ENCODE measurements at regions not wholly inside any gene's neighbourhood (a gene's known extent, or its start where the extent isn't known, plus 50 kb on each side); places are given as distances from the start of the nearest gene placed in this dataset.

GRCh38 chr3:182242489-182242942, 530.8 kb downstream of the SOX2 start:
- intact Hi-C loops (cut with micrococcal nuclease), result no loop called here
- H3K36me3 ChIP-seq (ENCODE audit: control insufficient read depth in 2 of 3, insufficient read depth in 3 of 3, low read length in 3 of 3), result no peaks in the 10 kb centered on the region
- POLR2A ChIA-PET, result no interaction called here
- no peak overlapping the region for H3K4me3 ChIP-seq (ENCODE audit: low read length)
- H3K27me3 Mint-ChIP-seq, result peaks cover 0 to 5% (median 0%) of the 10 kb centered on the region in 5 donors
- H3K4me1 ChIP-seq (ENCODE audit: control insufficient read depth in 2 of 2, insufficient read depth in 2 of 2, low read length in 2 of 2), result no peaks in the 10 kb centered on the region
- H3K4me1 Mint-ChIP-seq, result peaks cover 0 to 2% (median 0%) of the 10 kb centered on the region in 7 donors
- no peaks in the 10 kb centered on the region for H3K27me3 ChIP-seq (ENCODE audit: control insufficient read depth in 2 of 2, insufficient read depth in 2 of 2, low read length in 2 of 2)
- CTCF ChIA-PET, result no interaction called here
- H3K4me3 Mint-ChIP-seq, result no peak overlapping the region
- no peak overlapping the region for H3K27ac ChIP-seq (ENCODE audit: low read depth, low read length)
- H3K9me3 ChIP-seq (ENCODE audit: control insufficient read depth in 2 of 3, low read length in 3 of 3), result no peaks in the 10 kb centered on the region
- no peak overlapping the region for H3K27ac Mint-ChIP-seq
- H3K9me3 Mint-ChIP-seq, result peaks cover 0 to 10% (median 0%) of the 10 kb centered on the region in 11 donors
- DNase-seq, result no peak
- ATAC-seq, result no peak
- no peaks in the 10 kb centered on the region for H3K36me3 Mint-ChIP-seq

- Histone ChIP-seq H3K36me3 (ENCODE audit: control insufficient read depth in 2 of 3, insufficient read depth in 3 of 3, low read length in 3 of 3) (no peaks in the 10 kb centered on the region), H3K27me3 (ENCODE audit: control insufficient read depth in 2 of 2, insufficient read depth in 2 of 2, low read length in 2 of 2) (no peaks in the 10 kb centered on the region), H3K4me3 (ENCODE audit: low read length) (no peak overlapping the region), H3K4me1 (ENCODE audit: control insufficient read depth in 2 of 2, insufficient read depth in 2 of 2, low read length in 2 of 2) (no peaks in the 10 kb centered on the region), H3K9me3 (ENCODE audit: control insufficient read depth in 2 of 3, low read length in 3 of 3) (no peaks in the 10 kb centered on the region), H3K27ac (ENCODE audit: low read depth, low read length) (no peak overlapping the region)
- ATAC-seq (no peak), DNase-seq (no peak)
- CTCF ChIA-PET, result no interaction called here
- POLR2A ChIA-PET, result no interaction called here
- intact Hi-C loops (cut with micrococcal nuclease), result no loop called here
- no peaks in the 10 kb centered on the region for H3K36me3 Mint-ChIP-seq
- H3K27ac Mint-ChIP-seq, result no peak overlapping the region
- H3K9me3 Mint-ChIP-seq, result peaks cover 0 to 10% (median 0%) of the 10 kb centered on the region in 11 donors
- H3K4me3 Mint-ChIP-seq, result no peak overlapping the region
- H3K27me3 Mint-ChIP-seq, result peaks cover 0 to 5% (median 0%) of the 10 kb centered on the region in 5 donors
- H3K4me1 Mint-ChIP-seq, result peaks cover 0 to 2% (median 0%) of the 10 kb centered on the region in 7 donors
Observed at GRCh38 chr3:182243625-182244024, 531.9 kb downstream of the SOX2 start.

- Mint-ChIP-seq H3K27ac (no peak overlapping the region), H3K9me3 (peaks cover 0 to 10% (median 0%) of the 10 kb centered on the region in 11 donors), H3K4me1 (peaks cover 0 to 2% (median 0%) of the 10 kb centered on the region in 7 donors), H3K36me3 (no peaks in the 10 kb centered on the region), H3K27me3 (peaks cover 0 to 5% (median 0%) of the 10 kb centered on the region in 5 donors), H3K4me3 (no peak overlapping the region)
- Histone ChIP-seq H3K27ac (ENCODE audit: low read depth, low read length) (no peak overlapping the region), H3K4me1 (ENCODE audit: control insufficient read depth in 2 of 2, insufficient read depth in 2 of 2, low read length in 2 of 2) (no peaks in the 10 kb centered on the region), H3K4me3 (ENCODE audit: low read length) (no peak overlapping the region), H3K9me3 (ENCODE audit: control insufficient read depth in 2 of 3, low read length in 3 of 3) (no peaks in the 10 kb centered on the region), H3K36me3 (ENCODE audit: control insufficient read depth in 2 of 3, insufficient read depth in 3 of 3, low read length in 3 of 3) (no peaks in the 10 kb centered on the region), H3K27me3 (ENCODE audit: control insufficient read depth in 2 of 2, insufficient read depth in 2 of 2, low read length in 2 of 2) (no peaks in the 10 kb centered on the region)
- ATAC-seq (no peak), DNase-seq (no peak)
- POLR2A ChIA-PET, result no interaction called here
- intact Hi-C loops (cut with micrococcal nuclease), result no loop called here
- CTCF ChIA-PET, result no interaction called here
Observed at GRCh38 chr3:182244222-182244971, 532.7 kb downstream of the SOX2 start.

- intact Hi-C loops (cut with micrococcal nuclease), result loop anchor here in 1 of 2 donors (5.0 kb wide), 1 partner anchor 437 kb away; no protein-coding TSS in a partner anchor
- CTCF ChIA-PET, result no interaction called here
Observed at GRCh38 chr3:182245059-182245458, 533.3 kb downstream of the SOX2 start.

GRCh38 chr3:182246870-182247269, 535.1 kb downstream of the SOX2 start:
- POLR2A ChIA-PET, result no interaction called here
- H3K9me3 Mint-ChIP-seq, result peaks cover 0 to 10% (median 0%) of the 10 kb centered on the region in 11 donors

More at GRCh38 chr3:182245059-182245458, 533.3 kb downstream of the SOX2 start:
- no peak overlapping the region for H3K4me3 ChIP-seq (ENCODE audit: low read length)
- Mint-ChIP-seq H3K4me3 (no peak overlapping the region), H3K27ac (no peak overlapping the region), H3K4me1 (peaks cover 0 to 2% (median 0%) of the 10 kb centered on the region in 7 donors), H3K36me3 (no peaks in the 10 kb centered on the region), H3K27me3 (peaks cover 0 to 5% (median 0%) of the 10 kb centered on the region in 5 donors), H3K9me3 (peaks cover 0 to 10% (median 0%) of the 10 kb centered on the region in 11 donors)
- no peaks in the 10 kb centered on the region for H3K36me3 ChIP-seq (ENCODE audit: control insufficient read depth in 2 of 3, insufficient read depth in 3 of 3, low read length in 3 of 3)
- H3K27ac ChIP-seq (ENCODE audit: low read depth, low read length), result no peak overlapping the region
- ATAC-seq (no peak), DNase-seq (no peak)
- H3K9me3 ChIP-seq (ENCODE audit: control insufficient read depth in 2 of 3, low read length in 3 of 3), result no peaks in the 10 kb centered on the region
- POLR2A ChIA-PET, result interaction anchor here (0.5 kb wide), 1 partner anchor 9 kb away, joined by 6 read pairs; no protein-coding TSS in a partner anchor
- H3K4me1 ChIP-seq (ENCODE audit: control insufficient read depth in 2 of 2, insufficient read depth in 2 of 2, low read length in 2 of 2), result no peaks in the 10 kb centered on the region
- no peaks in the 10 kb centered on the region for H3K27me3 ChIP-seq (ENCODE audit: control insufficient read depth in 2 of 2, insufficient read depth in 2 of 2, low read length in 2 of 2)

GRCh38 chr3:182248349-182248880, 536.7 kb downstream of the SOX2 start:
- ATAC-seq, result no peak
- Histone ChIP-seq H3K27me3 (ENCODE audit: control insufficient read depth in 2 of 2, insufficient read depth in 2 of 2, low read length in 2 of 2) (no peaks in the 10 kb centered on the region), H3K27ac (ENCODE audit: low read depth, low read length) (no peak overlapping the region), H3K4me1 (ENCODE audit: control insufficient read depth in 2 of 2, insufficient read depth in 2 of 2, low read length in 2 of 2) (no peaks in the 10 kb centered on the region), H3K4me3 (ENCODE audit: low read length) (no peak overlapping the region), H3K9me3 (ENCODE audit: control insufficient read depth in 2 of 3, low read length in 3 of 3) (no peaks in the 10 kb centered on the region), H3K36me3 (ENCODE audit: control insufficient read depth in 2 of 3, insufficient read depth in 3 of 3, low read length in 3 of 3) (no peaks in the 10 kb centered on the region)
- Mint-ChIP-seq H3K4me1 (peaks cover 0 to 2% (median 0%) of the 10 kb centered on the region in 7 donors), H3K9me3 (peaks cover 0 to 10% (median 0%) of the 10 kb centered on the region in 11 donors), H3K36me3 (no peaks in the 10 kb centered on the region), H3K4me3 (no peak overlapping the region), H3K27me3 (peaks cover 0 to 5% (median 0%) of the 10 kb centered on the region in 5 donors), H3K27ac (no peak overlapping the region)
- DNase-seq, result no peak
- CTCF ChIA-PET, result no interaction called here
- POLR2A ChIA-PET, result no interaction called here
- intact Hi-C loops (cut with micrococcal nuclease), result loop anchor here (1.0 to 5.0 kb wide), 2 partner anchors 434 to 435 kb away; no protein-coding TSS in a partner anchor

More at GRCh38 chr3:182246870-182247269, 535.1 kb downstream of the SOX2 start:
- peaks cover 0 to 2% (median 0%) of the 10 kb centered on the region in 7 donors for H3K4me1 Mint-ChIP-seq
- no peak overlapping the region for H3K4me3 Mint-ChIP-seq
- Histone ChIP-seq H3K36me3 (ENCODE audit: control insufficient read depth in 2 of 3, insufficient read depth in 3 of 3, low read length in 3 of 3) (no peaks in the 10 kb centered on the region), H3K27me3 (ENCODE audit: control insufficient read depth in 2 of 2, insufficient read depth in 2 of 2, low read length in 2 of 2) (no peaks in the 10 kb centered on the region), H3K27ac (ENCODE audit: low read depth, low read length) (no peak overlapping the region), H3K4me3 (ENCODE audit: low read length) (no peak overlapping the region), H3K4me1 (ENCODE audit: control insufficient read depth in 2 of 2, insufficient read depth in 2 of 2, low read length in 2 of 2) (no peaks in the 10 kb centered on the region), H3K9me3 (ENCODE audit: control insufficient read depth in 2 of 3, low read length in 3 of 3) (no peaks in the 10 kb centered on the region)
- H3K27me3 Mint-ChIP-seq, result peaks cover 0 to 5% (median 0%) of the 10 kb centered on the region in 5 donors
- ATAC-seq (peak; percentile 51), DNase-seq (no peak)
- no peaks in the 10 kb centered on the region for H3K36me3 Mint-ChIP-seq
- intact Hi-C loops (cut with micrococcal nuclease), result loop anchor here in 1 of 2 donors (5.0 kb wide), 1 partner anchor 435 kb away; no protein-coding TSS in a partner anchor
- H3K27ac Mint-ChIP-seq, result no peak overlapping the region
- CTCF ChIA-PET, result no interaction called here

Data from naive thymus-derived CD4-positive, alpha-beta T cell (primary cell).